Keratinocyte (primary cell): ENCODE measurements at regions not wholly inside any gene's neighbourhood (a gene's known extent, or its start where the extent isn't known, plus 50 kb on each side); places are given as distances from the start of the nearest gene placed in this dataset.

Experiments used
- EZH2 ChIP-seq: IDR thresholded peaks from one replicate; pipeline ENCODE4 v1.6.1; 2012; ENCODE audit warnings: inconsistent platforms, mild to moderate bottlenecking, low read length, moderate library complexity
- TF ChIP-seq, protein P1 (sequence below), 3 experiments: IDR thresholded peaks in 1 of 3; conservative IDR thresholded peaks in 1 of 3; optimal IDR thresholded peaks in 1 of 3; 2 replicates in 2 of 3; 3 replicates in 1 of 3; pipeline versions ENCODE3 to v1.5.1; 2011; ENCODE audit warnings: low read length in 3 of 3, mild to moderate bottlenecking in 3 of 3, moderate library complexity in 2 of 3, control low read depth in 1 of 3, inconsistent platforms in 1 of 3; ENCODE audit not compliant: insufficient read depth in 2 of 3; ENCODE audit errors: extremely low read depth in 1 of 3

DNA sequence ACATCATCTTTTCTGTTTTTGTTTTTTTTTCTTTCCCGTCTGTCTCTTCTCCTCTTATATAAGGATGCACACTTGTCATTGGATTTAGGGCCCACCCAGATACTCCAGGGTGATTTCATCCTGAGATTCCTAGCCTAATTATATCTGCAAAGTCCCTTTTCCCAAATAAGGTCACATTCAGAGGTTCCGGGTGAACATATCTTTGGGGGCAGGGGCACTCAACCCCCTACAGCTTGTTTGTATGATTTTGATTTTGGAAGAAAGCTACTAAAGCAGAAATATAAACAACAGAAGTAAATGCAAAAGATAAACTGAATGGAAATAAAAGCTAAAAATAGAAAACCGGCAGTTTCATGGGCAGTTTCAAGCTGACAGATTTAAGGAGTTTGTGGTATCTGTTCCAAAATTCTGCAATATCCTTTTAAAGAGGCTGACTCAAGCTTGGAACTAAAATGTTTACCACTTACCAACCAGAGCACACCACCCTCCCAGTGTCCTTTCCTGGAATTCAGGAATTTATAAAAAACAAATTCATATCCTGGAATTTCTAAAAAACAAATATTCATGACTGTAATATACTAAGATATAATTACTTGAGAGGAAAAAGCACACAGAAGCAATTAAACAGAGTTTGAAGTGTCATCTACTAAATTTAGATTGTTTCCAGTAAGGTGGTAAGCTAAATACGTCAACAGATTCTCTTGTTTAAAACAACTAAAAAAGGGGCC is 100.0 kb upstream of the CARMIL1 start:
- no peak for TF ChIP-seq EZH2
- TF ChIP-seq, protein P1, sequence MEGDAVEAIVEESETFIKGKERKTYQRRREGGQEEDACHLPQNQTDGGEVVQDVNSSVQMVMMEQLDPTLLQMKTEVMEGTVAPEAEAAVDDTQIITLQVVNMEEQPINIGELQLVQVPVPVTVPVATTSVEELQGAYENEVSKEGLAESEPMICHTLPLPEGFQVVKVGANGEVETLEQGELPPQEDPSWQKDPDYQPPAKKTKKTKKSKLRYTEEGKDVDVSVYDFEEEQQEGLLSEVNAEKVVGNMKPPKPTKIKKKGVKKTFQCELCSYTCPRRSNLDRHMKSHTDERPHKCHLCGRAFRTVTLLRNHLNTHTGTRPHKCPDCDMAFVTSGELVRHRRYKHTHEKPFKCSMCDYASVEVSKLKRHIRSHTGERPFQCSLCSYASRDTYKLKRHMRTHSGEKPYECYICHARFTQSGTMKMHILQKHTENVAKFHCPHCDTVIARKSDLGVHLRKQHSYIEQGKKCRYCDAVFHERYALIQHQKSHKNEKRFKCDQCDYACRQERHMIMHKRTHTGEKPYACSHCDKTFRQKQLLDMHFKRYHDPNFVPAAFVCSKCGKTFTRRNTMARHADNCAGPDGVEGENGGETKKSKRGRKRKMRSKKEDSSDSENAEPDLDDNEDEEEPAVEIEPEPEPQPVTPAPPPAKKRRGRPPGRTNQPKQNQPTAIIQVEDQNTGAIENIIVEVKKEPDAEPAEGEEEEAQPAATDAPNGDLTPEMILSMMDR (optimal IDR thresholded peaks at IDR 0.05 in 1 of 3, IDR thresholded peaks at IDR 0.05 in 1 of 3, conservative IDR thresholded peaks at IDR 0.05 in 1 of 3; ENCODE audit: extremely low read depth in 1 of 3, insufficient read depth in 2 of 3, low read length in 3 of 3) = no peak
